ENCODE measurements at regions not wholly inside any gene's neighbourhood (a gene's known extent, or its start where the extent isn't known, plus 50 kb on each side); places are given as distances from the start of the nearest gene placed in this dataset.

- Histone ChIP-seq H3K36me3 (ENCODE audit: control insufficient read depth in 1 of 2, insufficient read depth in 2 of 2, low read length in 2 of 2) (no peaks in the 10 kb centered on the region), H3K4me3 (ENCODE audit: low read depth in 1 of 2, low read length in 2 of 2) (no peak overlapping the region), H3K27me3 (ENCODE audit: control insufficient read depth in 1 of 2, insufficient read depth in 2 of 2, low read length in 2 of 2) (no peaks in the 10 kb centered on the region), H3K4me1 (ENCODE audit: control insufficient read depth in 1 of 2, insufficient read depth in 2 of 2, low read length in 2 of 2) (no peaks in the 10 kb centered on the region), H3K9me3 (ENCODE audit: control insufficient read depth in 1 of 2, low read length in 2 of 2) (peaks cover 0 to 5% of the 10 kb centered on the region in 2 donors), H3K9ac (ENCODE audit: low read depth in 1 of 2, low read length in 2 of 2) (no peak overlapping the region), H3K27ac (ENCODE audit: low read depth, low read length) (no peak overlapping the region)
Measured at GRCh38 chr15:37483779-37484178, 383.4 kb upstream of the MEIS2 start.

GRCh38 chr15:37485056-37485455, 384.7 kb upstream of the MEIS2 start:
- no peak overlapping the region for H3K4me3 ChIP-seq (ENCODE audit: low read depth in 1 of 2, low read length in 2 of 2)
- no peaks in the 10 kb centered on the region for H3K36me3 ChIP-seq (ENCODE audit: control insufficient read depth in 1 of 2, insufficient read depth in 2 of 2, low read length in 2 of 2)

GRCh38 chr15:37490707-37491106, 390.4 kb upstream of the MEIS2 start:
- peaks cover 0 to 2% of the 10 kb centered on the region in 2 donors for H3K9me3 ChIP-seq (ENCODE audit: control insufficient read depth in 1 of 2, low read length in 2 of 2)

More at GRCh38 chr15:37485056-37485455, 384.7 kb upstream of the MEIS2 start:
- no peaks in the 10 kb centered on the region for H3K27me3 ChIP-seq (ENCODE audit: control insufficient read depth in 1 of 2, insufficient read depth in 2 of 2, low read length in 2 of 2)
- no peak overlapping the region for H3K27ac ChIP-seq (ENCODE audit: low read depth, low read length)
- peaks cover 0 to 5% of the 10 kb centered on the region in 2 donors for H3K9me3 ChIP-seq (ENCODE audit: control insufficient read depth in 1 of 2, low read length in 2 of 2)
- no peak overlapping the region for H3K9ac ChIP-seq (ENCODE audit: low read depth in 1 of 2, low read length in 2 of 2)
- no peaks in the 10 kb centered on the region for H3K4me1 ChIP-seq (ENCODE audit: control insufficient read depth in 1 of 2, insufficient read depth in 2 of 2, low read length in 2 of 2)

GRCh38 chr15:37516621-37517020, 416.3 kb upstream of the MEIS2 start:
- no peak overlapping the region for H3K27ac ChIP-seq (ENCODE audit: low read depth, low read length)
- peaks cover 0 to 3% of the 10 kb centered on the region in 2 donors for H3K9me3 ChIP-seq (ENCODE audit: control insufficient read depth in 1 of 2, low read length in 2 of 2)
- no peaks in the 10 kb centered on the region for H3K4me1 ChIP-seq (ENCODE audit: control insufficient read depth in 1 of 2, insufficient read depth in 2 of 2, low read length in 2 of 2)
- no peaks in the 10 kb centered on the region for H3K36me3 ChIP-seq (ENCODE audit: control insufficient read depth in 1 of 2, insufficient read depth in 2 of 2, low read length in 2 of 2)
- H3K4me3 ChIP-seq (ENCODE audit: low read depth in 1 of 2, low read length in 2 of 2): no peak overlapping the region
- no peaks in the 10 kb centered on the region for H3K27me3 ChIP-seq (ENCODE audit: control insufficient read depth in 1 of 2, insufficient read depth in 2 of 2, low read length in 2 of 2)
- no peak overlapping the region for H3K9ac ChIP-seq (ENCODE audit: low read depth in 1 of 2, low read length in 2 of 2)

More at GRCh38 chr15:37490707-37491106, 390.4 kb upstream of the MEIS2 start:
- H3K4me3 ChIP-seq (ENCODE audit: low read depth in 1 of 2, low read length in 2 of 2): no peak overlapping the region
- H3K27ac ChIP-seq (ENCODE audit: low read depth, low read length): no peak overlapping the region
- H3K36me3 ChIP-seq (ENCODE audit: control insufficient read depth in 1 of 2, insufficient read depth in 2 of 2, low read length in 2 of 2): no peaks in the 10 kb centered on the region
- no peaks in the 10 kb centered on the region for H3K4me1 ChIP-seq (ENCODE audit: control insufficient read depth in 1 of 2, insufficient read depth in 2 of 2, low read length in 2 of 2)
- H3K9ac ChIP-seq (ENCODE audit: low read depth in 1 of 2, low read length in 2 of 2): no peak overlapping the region
- no peaks in the 10 kb centered on the region for H3K27me3 ChIP-seq (ENCODE audit: control insufficient read depth in 1 of 2, insufficient read depth in 2 of 2, low read length in 2 of 2)

- no peak overlapping the region for H3K4me3 ChIP-seq (ENCODE audit: low read depth in 1 of 2, low read length in 2 of 2)
- H3K9me3 ChIP-seq (ENCODE audit: control insufficient read depth in 1 of 2, low read length in 2 of 2): peaks cover 0 to 3% of the 10 kb centered on the region in 2 donors
- no peaks in the 10 kb centered on the region for H3K36me3 ChIP-seq (ENCODE audit: control insufficient read depth in 1 of 2, insufficient read depth in 2 of 2, low read length in 2 of 2)
- H3K9ac ChIP-seq (ENCODE audit: low read depth in 1 of 2, low read length in 2 of 2): no peak overlapping the region
- H3K4me1 ChIP-seq (ENCODE audit: control insufficient read depth in 1 of 2, insufficient read depth in 2 of 2, low read length in 2 of 2): no peaks in the 10 kb centered on the region
- H3K27ac ChIP-seq (ENCODE audit: low read depth, low read length): no peak overlapping the region
- H3K27me3 ChIP-seq (ENCODE audit: control insufficient read depth in 1 of 2, insufficient read depth in 2 of 2, low read length in 2 of 2): no peaks in the 10 kb centered on the region
Measured at GRCh38 chr15:37517191-37517895, 417.0 kb upstream of the MEIS2 start.

- no peaks in the 10 kb centered on the region for H3K27me3 ChIP-seq (ENCODE audit: control insufficient read depth in 1 of 2, insufficient read depth in 2 of 2, low read length in 2 of 2)
- no peak overlapping the region for H3K9ac ChIP-seq (ENCODE audit: low read depth in 1 of 2, low read length in 2 of 2)
- no peak overlapping the region for H3K4me3 ChIP-seq (ENCODE audit: low read depth in 1 of 2, low read length in 2 of 2)
- no peaks in the 10 kb centered on the region for H3K4me1 ChIP-seq (ENCODE audit: control insufficient read depth in 1 of 2, insufficient read depth in 2 of 2, low read length in 2 of 2)
- H3K36me3 ChIP-seq (ENCODE audit: control insufficient read depth in 1 of 2, insufficient read depth in 2 of 2, low read length in 2 of 2): no peaks in the 10 kb centered on the region
- peaks cover 0 to 3% of the 10 kb centered on the region in 2 donors for H3K9me3 ChIP-seq (ENCODE audit: control insufficient read depth in 1 of 2, low read length in 2 of 2)
- no peak overlapping the region for H3K27ac ChIP-seq (ENCODE audit: low read depth, low read length)
Measured at GRCh38 chr15:37518436-37518835, 416.0 kb upstream of the TMCO5A start.

- no peak overlapping the region for H3K9ac ChIP-seq (ENCODE audit: low read depth in 1 of 2, low read length in 2 of 2)
- no peaks in the 10 kb centered on the region for H3K27me3 ChIP-seq (ENCODE audit: control insufficient read depth in 1 of 2, insufficient read depth in 2 of 2, low read length in 2 of 2)
- no peak overlapping the region for H3K27ac ChIP-seq (ENCODE audit: low read depth, low read length)
- no peaks in the 10 kb centered on the region for H3K4me1 ChIP-seq (ENCODE audit: control insufficient read depth in 1 of 2, insufficient read depth in 2 of 2, low read length in 2 of 2)
- H3K9me3 ChIP-seq (ENCODE audit: control insufficient read depth in 1 of 2, low read length in 2 of 2): peaks cover 0 to 3% of the 10 kb centered on the region in 2 donors
- no peak overlapping the region for H3K4me3 ChIP-seq (ENCODE audit: low read depth in 1 of 2, low read length in 2 of 2)
- H3K36me3 ChIP-seq (ENCODE audit: control insufficient read depth in 1 of 2, insufficient read depth in 2 of 2, low read length in 2 of 2): no peaks in the 10 kb centered on the region
Measured at GRCh38 chr15:37520026-37520425, 414.4 kb upstream of the TMCO5A start.

- Histone ChIP-seq H3K36me3 (ENCODE audit: control insufficient read depth in 1 of 2, insufficient read depth in 2 of 2, low read length in 2 of 2) (no peaks in the 10 kb centered on the region), H3K9ac (ENCODE audit: low read depth in 1 of 2, low read length in 2 of 2) (no peak overlapping the region), H3K27me3 (ENCODE audit: control insufficient read depth in 1 of 2, insufficient read depth in 2 of 2, low read length in 2 of 2) (no peaks in the 10 kb centered on the region), H3K27ac (ENCODE audit: low read depth, low read length) (no peak overlapping the region), H3K4me3 (ENCODE audit: low read depth in 1 of 2, low read length in 2 of 2) (no peak overlapping the region), H3K9me3 (ENCODE audit: control insufficient read depth in 1 of 2, low read length in 2 of 2) (no peaks in the 10 kb centered on the region), H3K4me1 (ENCODE audit: control insufficient read depth in 1 of 2, insufficient read depth in 2 of 2, low read length in 2 of 2) (no peaks in the 10 kb centered on the region)
Measured at GRCh38 chr15:37520882-37521281, 413.6 kb upstream of the TMCO5A start.

- no peaks in the 10 kb centered on the region for H3K4me1 ChIP-seq (ENCODE audit: control insufficient read depth in 1 of 2, insufficient read depth in 2 of 2, low read length in 2 of 2)
- no peaks in the 10 kb centered on the region for H3K27me3 ChIP-seq (ENCODE audit: control insufficient read depth in 1 of 2, insufficient read depth in 2 of 2, low read length in 2 of 2)
- H3K27ac ChIP-seq (ENCODE audit: low read depth, low read length): no peak overlapping the region
- H3K4me3 ChIP-seq (ENCODE audit: low read depth in 1 of 2, low read length in 2 of 2): no peak overlapping the region
- no peaks in the 10 kb centered on the region for H3K36me3 ChIP-seq (ENCODE audit: control insufficient read depth in 1 of 2, insufficient read depth in 2 of 2, low read length in 2 of 2)
- H3K9me3 ChIP-seq (ENCODE audit: control insufficient read depth in 1 of 2, low read length in 2 of 2): no peaks in the 10 kb centered on the region
- no peak overlapping the region for H3K9ac ChIP-seq (ENCODE audit: low read depth in 1 of 2, low read length in 2 of 2)
Measured at GRCh38 chr15:37524601-37525000, 409.8 kb upstream of the TMCO5A start.

- Histone ChIP-seq H3K9ac (ENCODE audit: low read depth in 1 of 2, low read length in 2 of 2) (no peak overlapping the region), H3K36me3 (ENCODE audit: control insufficient read depth in 1 of 2, insufficient read depth in 2 of 2, low read length in 2 of 2) (no peaks in the 10 kb centered on the region), H3K27me3 (ENCODE audit: control insufficient read depth in 1 of 2, insufficient read depth in 2 of 2, low read length in 2 of 2) (no peaks in the 10 kb centered on the region), H3K27ac (ENCODE audit: low read depth, low read length) (no peak overlapping the region), H3K4me3 (ENCODE audit: low read depth in 1 of 2, low read length in 2 of 2) (no peak overlapping the region), H3K4me1 (ENCODE audit: control insufficient read depth in 1 of 2, insufficient read depth in 2 of 2, low read length in 2 of 2) (no peaks in the 10 kb centered on the region), H3K9me3 (ENCODE audit: control insufficient read depth in 1 of 2, low read length in 2 of 2) (no peaks in the 10 kb centered on the region)
Measured at GRCh38 chr15:37528432-37528831, 406.0 kb upstream of the TMCO5A start.

All from duodenal mucosa (tissue), 2 donors.